B cell (primary cell): ENCODE measurements at regions not wholly inside any gene's neighbourhood (a gene's known extent, or its start where the extent isn't known, plus 50 kb on each side); places are given as distances from the start of the nearest gene placed in this dataset.

ENCODE experiments used
- ATAC-seq: fragments of 200-7000 bp; cut with Tn5 transposase; one replicate; pipeline ENCODE4 v1.10.0; 2021; ENCODE audit warnings: low read depth, mild to moderate bottlenecking, moderate number of reproducible peaks, moderate library complexity
- CTCF ChIA-PET: fragments of 350-600 bp; sonication (Branson Sonifier 250); formaldehyde crosslinking; loops from one replicate; lab custom pipeline; 2021; ENCODE audit warnings: antibody characterized with exemption, inconsistent platforms; lab: Charles Lee
- POLR2A ChIA-PET: fragments of 350-600 bp; sonication (Branson Sonifier 250); formaldehyde crosslinking; loops from one replicate; lab custom pipeline; 2021; ENCODE audit warnings: antibody characterized with exemption; lab: Charles Lee
- DNase-seq: peaks from one replicate; pipeline ENCODE4 v3.0.0; 2013
- H2AFZ ChIP-seq: 2 replicates; pipeline ENCODE4 v1.6.1; 2012; ENCODE audit warnings: mild to moderate bottlenecking, low read depth, low read length; ENCODE audit not compliant: insufficient read depth, poor library complexity, severe bottlenecking
- H3K27ac ChIP-seq, 2 donors: 1 replicate in 1 of 2; 2 replicates in 1 of 2; pipeline ENCODE4 v1.5.1; 2012 to 2013; ENCODE audit warnings: low read length in 2 of 2, mild to moderate bottlenecking in 2 of 2, moderate library complexity in 1 of 2
- H3K27me3 ChIP-seq, 4 experiments: fragments of 200-600 bp in 1 of 4; sonication (generic) in 1 of 4; replicated peaks in 1 of 4; 1 replicate in 2 of 4; 2 replicates in 2 of 4; pipeline versions ENCODE4 v1.6.1 to v1.7.0; 2013 to 2016; ENCODE audit warnings: low read length in 3 of 4, mild to moderate bottlenecking in 2 of 4, mixed read lengths in 1 of 4, moderate library complexity in 1 of 4; ENCODE audit not compliant: insufficient read depth in 4 of 4, control insufficient read depth in 3 of 4; ENCODE audit errors: control extremely low read depth in 1 of 4
- H3K36me3 ChIP-seq, 2 experiments: replicated peaks in 1 of 2; 1 replicate in 1 of 2; 2 replicates in 1 of 2; pipeline versions ENCODE4 v1.6.1 to v1.7.1; 2013; ENCODE audit warnings: low read length in 1 of 2; ENCODE audit not compliant: insufficient read depth in 2 of 2, control insufficient read depth in 1 of 2; ENCODE audit errors: control extremely low read depth in 1 of 2, extremely low read depth in 1 of 2
- H3K4me1 ChIP-seq, 2 donors: fragments of 200-600 bp in 1 of 2; sonication (generic) in 1 of 2; 1 replicate in 1 of 2; 2 replicates in 1 of 2; pipeline versions ENCODE4 v1.5.1 to v1.6.1; 2013 to 2017; ENCODE audit warnings: low read length in 2 of 2; ENCODE audit not compliant: control insufficient read depth in 2 of 2, insufficient read depth in 2 of 2
- H3K4me2 ChIP-seq: replicated peaks from 2 replicates; pipeline ENCODE3; 2012; ENCODE audit warnings: mild to moderate bottlenecking, low read depth, low read length; ENCODE audit not compliant: poor library complexity, severe bottlenecking
- H3K4me3 ChIP-seq, 5 experiments: fragments of 200-600 bp in 1 of 5; sonication (generic) in 1 of 5; 1 replicate in 3 of 5; 2 replicates in 2 of 5; pipeline versions ENCODE4 v1.5.1 to v1.7.0; 2011 to 2016; ENCODE audit warnings: low read length in 4 of 5, mild to moderate bottlenecking in 4 of 5, low read depth in 2 of 5, control low read depth in 1 of 5, moderate library complexity in 1 of 5; ENCODE audit not compliant: insufficient read depth in 1 of 5; ENCODE audit errors: control extremely low read depth in 1 of 5, extremely low read depth in 1 of 5
- H3K79me2 ChIP-seq: fragments of 200-600 bp; sonication (generic); one replicate; pipeline ENCODE4 v1.6.0; 2016; ENCODE audit warnings: low read length; ENCODE audit not compliant: control insufficient read depth, insufficient read depth
- H3K9ac ChIP-seq: fragments of 200-600 bp; sonication (generic); 2 replicates; pipeline ENCODE4 v1.6.1; 2017; ENCODE audit warnings: mild to moderate bottlenecking, low read length, moderate library complexity
- H3K9me3 ChIP-seq, 3 donors: one replicate each; pipeline versions ENCODE4 v1.6.1 to v1.7.1; 2013; ENCODE audit warnings: low read length in 2 of 3; ENCODE audit not compliant: control insufficient read depth in 2 of 3, insufficient read depth in 1 of 3; ENCODE audit errors: control extremely low read depth in 1 of 3
- H4K20me1 ChIP-seq: 2 replicates; pipeline ENCODE4 v1.6.0; 2012; ENCODE audit warnings: mild to moderate bottlenecking, low read length; ENCODE audit not compliant: insufficient read depth, control insufficient read depth, poor library complexity, severe bottlenecking
- H3K27ac Mint-ChIP-seq: one replicate; pipeline ENCODE4 v1.8.0; 2021; ENCODE audit warnings: mixed read lengths
- H3K27me3 Mint-ChIP-seq: one replicate; pipeline ENCODE4 v1.8.0; 2021; ENCODE audit warnings: mixed read lengths
- H3K4me1 Mint-ChIP-seq: one replicate; pipeline ENCODE4 v1.8.0; 2021; ENCODE audit warnings: mixed read lengths
- H3K4me3 Mint-ChIP-seq: one replicate; pipeline ENCODE4 v1.8.0; 2021; ENCODE audit warnings: mixed read lengths
- H3K9me3 Mint-ChIP-seq: one replicate; pipeline ENCODE4 v1.8.0; 2022; ENCODE audit warnings: mixed read lengths; ENCODE audit not compliant: insufficient read depth
- CTCF ChIP-seq: fragments of 200-600 bp; IDR thresholded peaks from one replicate; pipeline ENCODE4 v1.8.0; 2022; ENCODE audit warnings: antibody characterized with exemption, mild to moderate bottlenecking
- EZH2 ChIP-seq: IDR thresholded peaks from 2 replicates; pipeline ENCODE4 v1.6.1; 2012; ENCODE audit warnings: borderline replicate concordance, low read depth, mild to moderate bottlenecking, moderate library complexity, low read length; ENCODE audit not compliant: insufficient read depth, poor library complexity, severe bottlenecking
- WGBS: methylation state at CpG from one replicate; pipeline ENCODE4 v1.1.5; 2013; ENCODE audit warnings: missing lambda C conversion rate; ENCODE audit not compliant: insufficient coverage; 5-methylcytosine and 5-hydroxymethylcytosine counted together
- intact Hi-C: fragments of 100-400 bp; cut with micrococcal nuclease; formaldehyde crosslinking; loops from one replicate; pipeline ENCODE4 v1.10.0; 2022

GRCh38 chr9:27792971-27793689 is 219.8 kb upstream of the C9orf72 start:
- DNase-seq (no peak), ATAC-seq (no peak)
- no peaks in the 10 kb centered on the region for H3K4me1 ChIP-seq
- H3K9ac ChIP-seq, result no peak overlapping the region
- no peaks in the 10 kb centered on the region for H4K20me1 ChIP-seq
- H3K4me1 Mint-ChIP-seq, result no peaks in the 10 kb centered on the region
- H3K36me3 ChIP-seq, result no peaks in the 10 kb centered on the region
- intact Hi-C loops, result no loop called here
- no peak overlapping the region for H3K27ac ChIP-seq
- POLR2A ChIA-PET, result no interaction called here
- no peak overlapping the region for H3K4me2 ChIP-seq
- CTCF ChIA-PET, result no interaction called here
- peaks cover 5% of the 10 kb centered on the region for H3K9me3 Mint-ChIP-seq
- no peaks in the 10 kb centered on the region for H3K27me3 Mint-ChIP-seq
- no peak overlapping the region for H2AFZ ChIP-seq
- no peak for TF ChIP-seq CTCF
- TF ChIP-seq EZH2, result no peak
- H3K4me3 Mint-ChIP-seq, result no peak overlapping the region
- H3K27ac Mint-ChIP-seq, result no peak overlapping the region
- H3K4me3 ChIP-seq, result no peak overlapping the region
- peaks cover 0 to 10% (median 3%) of the 10 kb centered on the region in 3 donors for H3K9me3 ChIP-seq
- WGBS, result 60% methylated on average over 2 of the region's 2 CpGs
- H3K79me2 ChIP-seq, result no peaks in the 10 kb centered on the region
- no peaks in the 10 kb centered on the region for H3K27me3 ChIP-seq

GRCh38 chr9:27799326-27799725 is 226.0 kb upstream of the C9orf72 start:
- no peaks in the 10 kb centered on the region for H3K4me1 ChIP-seq
- H3K4me3 Mint-ChIP-seq, result no peak overlapping the region
- no peak overlapping the region for H3K27ac ChIP-seq
- H3K4me2 ChIP-seq, result no peak overlapping the region
- ChIA-PET POLR2A (no interaction called here), CTCF (no interaction called here)
- no peaks in the 10 kb centered on the region for H3K27me3 Mint-ChIP-seq
- H3K4me3 ChIP-seq, result no peak overlapping the region
- H3K36me3 ChIP-seq, result no peaks in the 10 kb centered on the region
- no peak overlapping the region for H3K9ac ChIP-seq
- H3K4me1 Mint-ChIP-seq, result no peaks in the 10 kb centered on the region
- no peaks in the 10 kb centered on the region for H3K9me3 ChIP-seq
- DNase-seq (no peak), ATAC-seq (no peak)
- TF ChIP-seq EZH2 (no peak), CTCF (no peak)
- H2AFZ ChIP-seq, result no peak overlapping the region
- H3K9me3 Mint-ChIP-seq, result peaks cover 5% of the 10 kb centered on the region
- H4K20me1 ChIP-seq, result no peaks in the 10 kb centered on the region
- H3K27ac Mint-ChIP-seq, result no peak overlapping the region
- no CpG with 5 or more reads among the region's 1 CpG for WGBS
- H3K79me2 ChIP-seq, result no peaks in the 10 kb centered on the region
- H3K27me3 ChIP-seq, result no peaks in the 10 kb centered on the region
- intact Hi-C loops, result no loop called here
